ENCODE measurements at regions not wholly inside any gene's neighbourhood (a gene's known extent, or its start where the extent isn't known, plus 50 kb on each side); places are given as distances from the start of the nearest gene placed in this dataset.

DNA sequence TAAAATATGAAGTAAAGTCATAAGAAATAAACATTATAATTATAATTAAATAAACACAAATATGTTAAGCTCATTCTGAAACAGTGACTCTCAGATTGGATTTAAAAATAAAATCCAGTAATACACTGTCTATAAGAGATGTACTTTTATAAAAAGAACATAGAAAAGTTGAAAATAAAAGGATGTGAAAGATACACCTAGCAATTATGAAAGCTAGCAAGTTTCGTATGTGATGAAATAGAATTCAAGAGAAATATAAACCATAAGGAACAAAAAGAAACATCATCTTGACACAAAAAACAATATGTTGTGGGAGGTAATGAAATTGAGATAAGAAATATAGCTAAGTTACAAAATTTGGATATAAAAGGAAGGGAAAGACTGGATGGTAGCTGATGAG lies 128.6 kb upstream of the CNR1 start:
- Mint-ChIP-seq H3K36me3 (ENCODE audit: low read depth) (no peaks in the 10 kb centered on the region), H3K4me3 (no peak overlapping the region), H3K27ac (no peak overlapping the region), H3K9me3 (no peaks in the 10 kb centered on the region), H3K4me1 (no peaks in the 10 kb centered on the region), H3K27me3 (no peaks in the 10 kb centered on the region)
- intact Hi-C loops (cut with micrococcal nuclease), result no loop called here
- no peak for DNase-seq

- Mint-ChIP-seq H3K4me1 (no peaks in the 10 kb centered on the region), H3K27me3 (no peaks in the 10 kb centered on the region), H3K36me3 (ENCODE audit: low read depth) (no peaks in the 10 kb centered on the region), H3K4me3 (no peak overlapping the region), H3K9me3 (peaks cover 4% of the 10 kb centered on the region), H3K27ac (no peak overlapping the region)
- DNase-seq, result no peak
- intact Hi-C loops (cut with micrococcal nuclease), result no loop called here
These were observed 124.3 kb upstream of the CNR1 start for GRCh38 chr6:88290411-88290810.

DNA sequence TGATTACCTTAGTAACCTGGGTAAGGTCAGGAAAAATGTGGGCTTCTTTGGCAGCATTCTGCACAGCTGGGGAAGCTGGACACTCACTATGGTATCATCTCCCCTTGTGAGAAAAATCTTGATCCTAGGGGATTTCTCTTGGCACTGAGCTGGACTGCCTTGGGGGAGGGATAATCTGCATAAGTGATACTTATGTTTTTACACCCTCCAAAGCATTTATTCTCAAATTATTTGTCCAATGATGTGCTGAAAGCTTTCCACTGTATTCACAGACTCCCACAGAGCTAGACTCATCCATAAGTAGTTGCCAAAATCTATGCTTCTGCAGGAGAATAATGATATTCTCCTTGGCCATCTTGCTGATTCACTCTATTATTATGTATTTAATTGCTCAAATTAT lies 121.5 kb upstream of the CNR1 start:
- Mint-ChIP-seq H3K4me3 (no peak overlapping the region), H3K4me1 (no peaks in the 10 kb centered on the region), H3K9me3 (peaks cover 4% of the 10 kb centered on the region), H3K36me3 (ENCODE audit: low read depth) (no peaks in the 10 kb centered on the region), H3K27ac (no peak overlapping the region), H3K27me3 (no peaks in the 10 kb centered on the region)
- intact Hi-C loops (cut with micrococcal nuclease), result no loop called here
- DNase-seq, result no peak

GRCh38 chr6:88276331-88276730 lies 110.2 kb upstream of the CNR1 start:
- no peaks in the 10 kb centered on the region for H3K9me3 Mint-ChIP-seq
- DNase-seq, result no peak
- H3K4me3 Mint-ChIP-seq, result no peak overlapping the region
- H3K4me1 Mint-ChIP-seq, result no peaks in the 10 kb centered on the region
- intact Hi-C loops (cut with micrococcal nuclease), result no loop called here
- no peaks in the 10 kb centered on the region for H3K36me3 Mint-ChIP-seq (ENCODE audit: low read depth)
- H3K27ac Mint-ChIP-seq, result no peak overlapping the region
- no peaks in the 10 kb centered on the region for H3K27me3 Mint-ChIP-seq

DNA sequence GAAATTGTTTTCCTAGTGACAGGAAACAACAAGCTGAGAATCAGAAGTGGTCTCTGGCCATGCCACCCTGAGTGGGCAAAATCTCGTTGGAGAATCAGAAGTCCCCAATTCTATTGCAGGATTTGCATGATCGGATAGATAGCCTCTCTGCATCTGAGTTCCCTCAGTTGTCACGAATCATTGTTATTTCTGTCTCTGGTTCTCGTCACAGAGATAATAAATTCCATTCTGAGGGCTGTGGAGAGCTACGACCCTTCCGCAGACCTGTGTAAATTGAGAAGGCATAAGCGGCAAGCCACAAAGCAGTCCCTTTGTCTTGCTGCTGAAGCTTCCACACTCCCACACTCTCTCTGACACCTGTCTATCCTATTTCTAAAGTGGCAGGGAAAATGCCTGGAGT lies 102.4 kb upstream of the CNR1 start:
- Mint-ChIP-seq H3K27ac (no peak overlapping the region), H3K4me3 (no peak overlapping the region), H3K36me3 (ENCODE audit: low read depth) (no peaks in the 10 kb centered on the region), H3K4me1 (no peaks in the 10 kb centered on the region), H3K9me3 (no peaks in the 10 kb centered on the region), H3K27me3 (no peaks in the 10 kb centered on the region)
- intact Hi-C loops (cut with micrococcal nuclease), result no loop called here
- no peak for DNase-seq

DNA sequence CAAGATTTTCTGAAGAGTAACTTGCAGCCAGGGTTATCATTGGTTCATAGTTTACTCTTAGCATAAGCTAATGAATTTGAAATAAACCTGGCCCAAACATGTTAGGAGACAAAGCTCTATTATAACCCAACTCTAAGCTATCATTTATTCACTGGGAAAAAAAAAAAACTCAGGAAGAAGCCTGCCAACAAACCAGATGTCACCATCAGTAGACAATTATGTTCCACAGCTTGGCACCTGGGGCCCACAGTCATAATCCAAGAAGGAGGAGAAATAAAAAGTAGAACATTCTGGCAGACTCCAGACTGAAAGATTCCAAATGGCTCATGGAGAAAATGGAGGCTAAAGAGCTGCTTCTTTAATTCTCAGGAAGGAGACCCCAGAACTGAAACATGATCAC lies 100.0 kb upstream of the CNR1 start:
- no peak overlapping the region for H3K27ac Mint-ChIP-seq
- H3K9me3 Mint-ChIP-seq, result no peaks in the 10 kb centered on the region
- no peaks in the 10 kb centered on the region for H3K36me3 Mint-ChIP-seq (ENCODE audit: low read depth)
- no peak for DNase-seq
- intact Hi-C loops (cut with micrococcal nuclease), result no loop called here
- H3K27me3 Mint-ChIP-seq, result no peaks in the 10 kb centered on the region
- no peaks in the 10 kb centered on the region for H3K4me1 Mint-ChIP-seq
- no peak overlapping the region for H3K4me3 Mint-ChIP-seq

GRCh38 chr6:88263591-88263990 lies 97.4 kb upstream of the CNR1 start:
- Mint-ChIP-seq H3K4me1 (no peaks in the 10 kb centered on the region), H3K9me3 (no peaks in the 10 kb centered on the region), H3K27me3 (no peaks in the 10 kb centered on the region), H3K36me3 (ENCODE audit: low read depth) (no peaks in the 10 kb centered on the region), H3K27ac (no peak overlapping the region), H3K4me3 (no peak overlapping the region)
- no peak for DNase-seq
- intact Hi-C loops (cut with micrococcal nuclease), result no loop called here

DNA sequence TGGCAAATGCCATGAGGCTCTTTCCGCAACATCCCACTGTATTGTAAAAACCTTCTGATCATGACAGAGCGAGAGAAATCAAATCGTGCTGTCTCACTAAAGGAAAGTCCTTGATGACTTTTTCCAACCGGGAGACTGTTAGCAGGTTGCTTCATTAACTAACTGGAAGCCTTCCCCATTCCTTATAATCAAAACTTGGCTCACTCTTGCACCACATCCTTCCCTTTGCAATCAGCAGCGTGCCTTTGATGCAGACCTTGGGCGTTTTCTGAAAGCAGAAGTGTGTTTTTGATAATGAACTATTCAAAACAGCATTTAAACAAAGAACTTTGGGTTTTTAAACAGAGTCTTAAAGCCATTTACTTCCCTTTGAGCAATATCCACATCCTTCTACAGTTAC lies 96.2 kb upstream of the CNR1 start:
- no peaks in the 10 kb centered on the region for H3K9me3 Mint-ChIP-seq
- no peaks in the 10 kb centered on the region for H3K36me3 Mint-ChIP-seq (ENCODE audit: low read depth)
- H3K27ac Mint-ChIP-seq, result no peak overlapping the region
- H3K4me1 Mint-ChIP-seq, result no peaks in the 10 kb centered on the region
- no peak overlapping the region for H3K4me3 Mint-ChIP-seq
- peak; percentile 42 for DNase-seq
- intact Hi-C loops (cut with micrococcal nuclease), result no loop called here
- no peaks in the 10 kb centered on the region for H3K27me3 Mint-ChIP-seq

GRCh38 chr6:88251301-88251700 lies 85.2 kb upstream of the CNR1 start:
- DNase-seq, result no peak
- Mint-ChIP-seq H3K27ac (no peak overlapping the region), H3K4me1 (no peaks in the 10 kb centered on the region), H3K4me3 (no peak overlapping the region), H3K27me3 (no peaks in the 10 kb centered on the region), H3K9me3 (peaks cover 10% of the 10 kb centered on the region), H3K36me3 (ENCODE audit: low read depth) (no peaks in the 10 kb centered on the region)
- intact Hi-C loops (cut with micrococcal nuclease), result no loop called here

DNA sequence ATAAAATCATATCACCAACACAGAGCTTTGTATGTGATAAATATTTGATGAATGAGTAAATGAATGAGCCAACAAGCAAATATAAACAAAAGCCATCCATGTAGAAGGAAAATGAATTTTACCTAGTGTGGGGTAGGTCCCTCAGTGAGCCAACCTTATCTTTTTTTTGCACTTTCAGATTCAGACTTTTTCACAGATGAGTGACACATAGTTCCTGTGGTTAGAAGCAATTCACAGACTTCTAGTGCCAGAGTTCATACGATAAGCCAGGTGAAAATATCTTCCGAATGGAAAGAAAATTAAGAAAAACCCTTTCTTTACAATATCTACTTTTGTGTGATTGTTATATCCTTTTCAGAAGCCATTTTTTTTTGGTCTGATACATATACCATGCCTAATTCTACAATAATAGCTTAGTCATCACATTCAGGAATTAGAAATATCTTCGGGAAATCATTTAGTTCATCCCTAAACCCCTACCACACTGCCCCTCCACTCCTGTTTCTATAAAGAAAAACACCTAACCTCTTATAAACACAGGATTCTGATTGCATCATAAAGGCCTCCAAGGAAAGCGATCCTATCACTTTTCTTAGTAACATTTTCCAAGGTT lies 82.7 kb upstream of the CNR1 start:
- intact Hi-C loops (cut with micrococcal nuclease), result no loop called here
- Mint-ChIP-seq H3K27me3 (no peaks in the 10 kb centered on the region), H3K9me3 (peaks cover 3% of the 10 kb centered on the region), H3K36me3 (ENCODE audit: low read depth) (no peaks in the 10 kb centered on the region), H3K4me1 (no peaks in the 10 kb centered on the region), H3K4me3 (no peak overlapping the region), H3K27ac (no peak overlapping the region)
- DNase-seq, result no peak

DNA sequence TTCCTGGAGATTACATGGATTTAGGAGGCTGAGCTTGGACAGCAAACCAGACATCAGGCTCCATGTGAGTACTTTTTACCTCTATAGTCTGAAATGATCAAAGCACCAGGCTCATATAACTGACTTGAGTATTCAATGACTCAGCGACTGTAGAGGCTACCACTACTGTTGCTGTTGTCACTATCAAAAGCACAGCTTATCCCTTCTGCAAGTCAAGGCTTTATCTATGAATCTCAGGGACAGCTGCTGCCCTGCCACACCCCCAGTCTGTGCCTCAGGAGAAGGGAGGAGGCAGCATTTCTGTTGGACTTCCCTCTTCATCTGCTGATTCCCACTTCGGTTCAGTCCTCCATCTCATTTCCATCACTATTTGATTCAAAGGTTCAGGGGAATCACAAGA lies 80.5 kb upstream of the CNR1 start:
- Mint-ChIP-seq H3K27ac (no peak overlapping the region), H3K27me3 (no peaks in the 10 kb centered on the region), H3K4me3 (no peak overlapping the region), H3K4me1 (no peaks in the 10 kb centered on the region), H3K9me3 (no peaks in the 10 kb centered on the region), H3K36me3 (ENCODE audit: low read depth) (no peaks in the 10 kb centered on the region)
- DNase-seq, result no peak
- intact Hi-C loops (cut with micrococcal nuclease), result no loop called here

DNA sequence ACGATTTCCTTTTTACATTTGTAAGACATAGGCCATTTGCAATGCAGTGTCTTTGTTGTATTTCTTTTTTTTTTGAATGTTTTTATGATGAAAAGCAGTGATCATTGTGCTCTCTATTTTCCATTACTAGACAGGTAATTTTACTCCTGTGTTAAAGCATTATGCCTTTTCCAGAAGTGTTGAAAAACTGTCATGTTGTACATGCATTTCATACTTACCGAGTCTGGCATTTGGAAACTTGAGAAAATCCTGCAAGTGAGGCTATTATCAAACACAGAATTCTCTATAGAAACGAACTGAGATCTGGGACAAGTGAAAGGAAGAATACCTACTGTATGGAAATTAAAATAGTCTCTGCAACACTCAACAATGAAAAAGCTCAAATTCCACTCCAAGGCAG lies 78.6 kb upstream of the CNR1 start:
- no peaks in the 10 kb centered on the region for H3K27me3 Mint-ChIP-seq
- H3K9me3 Mint-ChIP-seq, result no peaks in the 10 kb centered on the region
- intact Hi-C loops (cut with micrococcal nuclease), result no loop called here
- H3K27ac Mint-ChIP-seq, result no peak overlapping the region
- no peak for DNase-seq
- no peaks in the 10 kb centered on the region for H3K4me1 Mint-ChIP-seq
- H3K36me3 Mint-ChIP-seq (ENCODE audit: low read depth), result no peaks in the 10 kb centered on the region
- no peak overlapping the region for H3K4me3 Mint-ChIP-seq

- intact Hi-C loops (cut with micrococcal nuclease), result no loop called here
- no peaks in the 10 kb centered on the region for H3K4me1 Mint-ChIP-seq
- H3K9me3 Mint-ChIP-seq, result no peaks in the 10 kb centered on the region
These were observed 72.8 kb upstream of the CNR1 start for GRCh38 chr6:88238901-88239300.

GRCh38 chr6:88238065-88238464 lies 71.9 kb upstream of the CNR1 start:
- intact Hi-C loops (cut with micrococcal nuclease), result no loop called here
- H3K4me3 Mint-ChIP-seq, result no peak overlapping the region
- no peaks in the 10 kb centered on the region for H3K27me3 Mint-ChIP-seq
- H3K36me3 Mint-ChIP-seq (ENCODE audit: low read depth), result no peaks in the 10 kb centered on the region
- no peak for DNase-seq
- H3K27ac Mint-ChIP-seq, result no peak overlapping the region
- no peaks in the 10 kb centered on the region for H3K4me1 Mint-ChIP-seq
- no peaks in the 10 kb centered on the region for H3K9me3 Mint-ChIP-seq

More at GRCh38 chr6:88238901-88239300, 72.8 kb upstream of the CNR1 start:
- no peak overlapping the region for H3K4me3 Mint-ChIP-seq
- no peak overlapping the region for H3K27ac Mint-ChIP-seq
- H3K36me3 Mint-ChIP-seq (ENCODE audit: low read depth), result no peaks in the 10 kb centered on the region
- H3K27me3 Mint-ChIP-seq, result no peaks in the 10 kb centered on the region
- DNase-seq, result no peak

DNA sequence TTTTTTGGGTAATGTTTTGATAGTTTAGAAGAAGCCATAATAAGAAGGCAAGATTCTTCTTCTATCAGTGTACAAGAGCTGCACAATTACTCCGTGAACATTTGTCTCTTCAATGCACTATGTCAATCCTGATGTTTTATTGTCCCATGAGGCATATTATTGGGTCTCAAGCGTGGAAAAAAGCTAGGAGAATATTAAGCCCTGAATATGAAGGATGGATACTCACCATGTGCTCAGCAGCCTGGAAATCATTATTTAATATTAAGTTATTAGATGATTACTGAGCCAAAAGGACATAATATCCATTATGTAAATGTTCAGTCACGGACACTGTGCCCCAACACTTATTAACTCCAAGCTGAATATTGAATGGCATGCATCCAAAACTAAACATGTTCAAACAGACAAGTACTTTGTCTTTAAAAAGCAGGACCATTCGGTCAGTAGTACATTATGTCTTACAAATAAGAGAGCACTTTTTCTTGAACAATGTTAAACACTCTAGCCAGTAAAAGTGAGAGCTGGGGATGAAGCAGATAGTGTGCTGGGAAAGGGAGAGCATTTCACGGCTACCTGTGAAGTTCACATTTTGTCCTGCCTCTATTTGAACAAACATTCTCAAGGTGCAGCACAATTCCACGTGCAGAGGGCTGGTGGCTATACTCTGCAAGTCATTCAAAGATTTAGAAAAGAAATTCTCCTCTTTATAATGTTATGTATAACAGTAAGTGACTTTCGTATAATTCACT lies 70.6 kb upstream of the CNR1 start:
- no peak overlapping the region for H3K27ac Mint-ChIP-seq
- DNase-seq, result no peak
- no peaks in the 10 kb centered on the region for H3K36me3 Mint-ChIP-seq (ENCODE audit: low read depth)
- H3K9me3 Mint-ChIP-seq, result peaks cover under 1% of the 10 kb centered on the region
- intact Hi-C loops (cut with micrococcal nuclease), result no loop called here
- no peaks in the 10 kb centered on the region for H3K27me3 Mint-ChIP-seq
- H3K4me1 Mint-ChIP-seq, result no peaks in the 10 kb centered on the region
- H3K4me3 Mint-ChIP-seq, result no peak overlapping the region

Data from activated CD4-positive, alpha-beta T cell treated with anti-CD3 and anti-CD28 coated beads, Interleukin-2, amount 10 ng/mL, durations not matched to agents 24 days and 14 days (primary cell).